Hepatic stellate cell (primary cell): ENCODE measurements at regions not wholly inside any gene's neighbourhood (a gene's known extent, or its start where the extent isn't known, plus 50 kb on each side); places are given as distances from the start of the nearest gene placed in this dataset.
"Not testable (repeated sequence)": the region's sequence is repeated elsewhere in the genome, so short reads cannot be mapped to it uniquely, and the experiment has no call there.

ENCODE experiments used
- DNase-seq: peaks from one replicate; pipeline ENCODE4 v3.0.0; 2011; ENCODE audit warnings: low spot score

DNA sequence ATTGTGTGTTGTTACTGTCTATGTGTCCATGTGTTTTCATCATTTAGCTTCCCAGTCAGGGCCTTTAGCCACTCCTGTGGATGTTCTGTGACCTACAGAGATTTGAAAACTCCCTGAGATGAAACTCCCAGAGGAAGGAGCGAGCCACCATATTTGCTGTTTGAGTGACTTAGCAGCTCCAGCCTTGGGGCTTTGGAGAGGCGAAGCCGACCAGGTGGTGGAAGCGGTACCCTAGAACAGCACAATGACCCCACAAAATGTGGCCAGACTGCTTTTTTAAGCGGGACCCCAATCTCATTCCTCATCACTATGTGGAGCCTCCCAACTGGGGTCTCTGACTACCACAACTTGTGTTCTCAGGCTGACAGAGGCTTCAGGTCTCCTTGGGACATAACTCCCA lies 323.9 kb upstream of the KCND2 start:
- no peak for DNase-seq

GRCh38 chr7:119950390-119951041 lies 322.5 kb upstream of the KCND2 start:
- not testable (repeated sequence) for DNase-seq

DNA sequence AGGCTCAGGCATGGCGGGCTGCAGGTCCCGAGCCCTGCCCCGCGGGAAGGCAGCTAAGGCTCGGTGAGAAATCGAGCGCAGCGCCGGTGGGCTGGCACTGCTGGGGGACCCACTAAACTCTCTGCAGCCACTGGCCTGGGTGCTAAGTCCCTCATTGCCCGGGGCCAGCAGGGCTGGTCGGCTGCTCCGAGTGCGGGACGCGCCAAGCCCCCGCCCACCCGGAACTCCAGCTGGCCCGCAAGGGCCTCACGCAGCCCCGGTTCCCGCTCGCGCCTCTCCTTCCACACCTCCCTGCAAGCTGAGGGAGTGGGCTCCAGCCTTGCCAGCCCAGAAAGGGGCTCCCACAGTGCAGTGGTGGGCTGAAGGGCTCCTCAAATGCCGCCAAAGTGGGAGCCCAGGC lies 321.4 kb upstream of the KCND2 start:
- DNase-seq, result not testable (repeated sequence)

- DNase-seq, result no peak
These were observed 315.6 kb upstream of the KCND2 start for GRCh38 chr7:119957335-119957734.

GRCh38 chr7:119959811-119960210 lies 313.2 kb upstream of the KCND2 start:
- DNase-seq, result peak; percentile 7

- DNase-seq, result no peak
These were observed 309.3 kb upstream of the KCND2 start for GRCh38 chr7:119963654-119964053.

DNA sequence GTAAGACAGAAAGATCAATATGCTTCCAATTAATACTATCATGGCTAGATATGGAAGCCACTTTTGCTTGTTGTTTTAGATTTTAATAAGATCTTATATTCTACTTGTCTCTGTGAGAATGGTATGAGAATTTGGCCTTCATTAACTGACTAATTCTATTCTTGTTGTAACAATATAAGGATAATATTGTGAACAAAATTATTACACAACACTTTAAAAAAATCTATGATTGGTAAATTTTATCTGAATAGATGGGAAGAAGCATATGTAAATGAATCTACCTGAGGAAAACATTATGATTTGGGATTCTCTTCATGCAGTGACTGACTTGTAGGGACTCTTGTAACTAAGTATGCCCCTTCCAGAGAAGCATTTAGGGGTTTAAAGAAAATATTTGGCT lies 308.9 kb upstream of the KCND2 start:
- DNase-seq, result no peak

DNA sequence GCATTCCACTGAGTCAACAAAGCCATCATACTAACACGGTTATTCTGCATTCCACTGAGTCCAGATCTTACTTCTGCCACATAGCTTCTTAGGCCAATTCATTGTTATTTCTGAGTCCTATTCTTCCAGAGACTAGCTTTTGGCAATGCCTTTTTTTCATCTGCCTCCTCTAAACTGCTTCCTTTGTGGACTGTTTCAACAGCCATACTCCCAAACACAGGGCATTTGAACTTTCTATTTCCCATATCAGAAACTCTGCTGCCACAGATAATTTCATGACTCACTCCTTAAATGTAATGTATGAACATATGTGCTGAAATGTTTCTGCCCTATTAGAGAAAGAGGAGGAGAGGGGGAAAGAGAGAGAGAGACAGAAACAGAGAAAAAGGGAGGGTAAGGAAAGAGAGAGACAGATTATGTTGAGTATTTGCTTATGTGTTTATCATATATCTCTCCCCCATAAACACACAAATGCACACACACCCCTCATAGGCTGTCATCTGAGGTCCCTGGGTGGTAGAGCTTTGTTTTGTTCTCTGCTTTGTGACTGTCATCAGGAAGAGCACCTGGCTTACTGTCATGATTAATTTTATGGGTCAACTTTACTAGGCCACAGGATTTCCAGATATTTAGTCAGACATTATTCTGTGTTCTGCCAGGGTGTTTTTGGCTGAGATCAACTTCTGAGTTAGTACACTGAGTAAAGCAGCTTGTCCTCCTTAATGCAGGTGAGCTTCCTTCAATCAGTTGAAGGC lies 308.0 kb upstream of the KCND2 start:
- no peak for DNase-seq

DNA sequence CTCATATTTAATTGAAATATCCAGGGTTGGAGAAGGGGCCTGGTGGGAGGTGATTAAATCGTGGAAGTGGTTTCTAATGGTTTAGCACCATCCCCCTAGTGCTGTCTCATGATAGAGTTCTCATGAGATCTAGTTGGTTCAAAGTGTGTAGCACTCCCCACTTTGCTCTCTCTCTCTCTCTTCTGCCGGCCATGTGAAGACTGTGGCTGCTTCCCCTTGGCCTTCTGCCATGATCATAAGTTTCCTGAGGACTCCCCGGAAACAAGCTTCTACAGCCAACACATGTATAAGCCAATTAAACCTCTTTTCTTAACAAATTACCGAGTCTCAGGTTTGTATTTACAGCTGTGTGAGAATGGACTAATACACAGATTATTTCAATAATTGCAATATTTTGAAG lies 305.8 kb upstream of the KCND2 start:
- DNase-seq, result no peak

GRCh38 chr7:119968411-119968810 lies 304.6 kb upstream of the KCND2 start:
- DNase-seq, result not testable (repeated sequence)

DNA sequence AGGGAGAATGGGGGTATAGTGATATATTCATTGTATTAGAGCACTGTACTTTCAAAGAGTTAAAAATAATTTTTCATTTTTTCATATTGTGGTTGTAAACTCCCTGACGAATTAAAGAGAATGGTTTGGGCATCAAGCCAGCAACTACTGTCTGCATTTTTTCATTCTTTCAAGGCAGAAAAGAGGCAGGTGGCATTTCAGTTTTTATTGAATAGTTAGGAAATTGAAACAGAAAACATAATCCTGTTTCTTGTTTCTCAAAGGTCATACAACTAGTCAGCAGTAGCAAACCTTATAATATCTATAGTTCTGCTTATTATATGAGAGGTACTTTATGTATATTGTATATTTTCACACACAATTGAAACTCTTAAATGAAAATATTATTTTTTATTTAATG lies 303.9 kb upstream of the KCND2 start:
- DNase-seq, result no peak

DNA sequence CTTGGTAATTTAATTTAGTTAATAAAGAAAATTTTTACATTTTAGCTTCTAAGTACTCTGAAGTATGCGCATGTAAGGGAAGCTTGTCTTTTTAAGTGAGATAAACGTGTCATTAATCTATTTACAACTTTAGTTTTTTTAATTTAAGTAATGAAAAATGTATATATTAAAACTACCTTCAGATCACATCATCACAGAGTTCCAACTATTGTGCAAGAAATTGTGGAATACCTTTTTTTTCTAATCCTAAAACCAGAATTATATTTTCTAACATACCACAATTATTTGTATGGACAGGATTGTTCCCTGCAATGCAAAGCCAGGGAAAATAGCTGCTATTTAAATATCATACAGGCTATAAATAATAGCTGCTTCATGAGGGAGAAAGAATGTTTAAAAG lies 303.2 kb upstream of the KCND2 start:
- DNase-seq, result no peak

- DNase-seq, result no peak
These were observed 298.0 kb upstream of the KCND2 start for GRCh38 chr7:119974972-119975371.

GRCh38 chr7:119982884-119983283 lies 290.1 kb upstream of the KCND2 start:
- DNase-seq, result no peak

- no peak for DNase-seq
These were observed 289.5 kb upstream of the KCND2 start for GRCh38 chr7:119983468-119983867.

GRCh38 chr7:119984247-119984646 lies 288.7 kb upstream of the KCND2 start:
- DNase-seq, result no peak

DNA sequence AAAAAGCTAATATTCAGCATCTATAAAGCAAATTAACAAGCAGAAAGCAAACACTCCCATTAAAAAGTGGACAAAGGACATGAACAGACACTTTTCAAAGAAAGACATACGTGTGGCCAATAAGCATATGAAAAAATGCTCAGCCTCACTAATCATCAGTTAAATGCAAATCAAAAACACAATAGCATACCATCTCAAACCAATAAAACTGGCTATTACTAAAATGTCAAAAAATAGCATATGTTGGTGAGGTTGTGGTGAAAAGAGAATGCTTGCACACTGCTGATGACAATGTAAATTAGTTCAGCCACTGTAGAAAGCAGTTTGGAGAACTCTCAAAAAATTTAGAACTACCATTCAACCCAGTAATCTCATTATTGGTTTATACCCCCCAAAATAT lies 284.6 kb upstream of the KCND2 start:
- no peak for DNase-seq

- DNase-seq, result no peak
These were observed 278.0 kb upstream of the KCND2 start for GRCh38 chr7:119994928-119995327.

- no peak for DNase-seq
These were observed 276.3 kb upstream of the KCND2 start for GRCh38 chr7:119996634-119997033.

- DNase-seq, result no peak
These were observed 273.1 kb upstream of the KCND2 start for GRCh38 chr7:119999738-120000475.

DNA sequence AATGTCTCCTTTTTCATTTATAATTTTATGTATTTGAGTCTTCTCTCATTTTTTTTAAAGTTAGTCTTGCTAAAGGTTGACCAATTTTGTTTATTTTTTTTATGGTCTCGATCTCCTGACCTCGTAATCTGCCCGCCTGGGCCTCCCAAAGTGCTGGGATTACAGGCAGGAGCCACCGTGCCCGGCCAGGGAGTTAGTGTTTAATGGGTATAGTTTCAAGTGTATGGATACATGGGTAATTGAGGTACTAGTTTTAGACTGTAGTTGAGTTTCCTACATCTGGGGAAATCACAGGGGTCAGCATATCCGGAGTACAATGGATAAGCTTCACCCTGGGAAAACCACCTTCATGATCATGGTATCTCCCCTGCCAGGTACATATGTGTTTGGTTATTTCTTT lies 267.3 kb upstream of the KCND2 start:
- DNase-seq, result no peak

DNA sequence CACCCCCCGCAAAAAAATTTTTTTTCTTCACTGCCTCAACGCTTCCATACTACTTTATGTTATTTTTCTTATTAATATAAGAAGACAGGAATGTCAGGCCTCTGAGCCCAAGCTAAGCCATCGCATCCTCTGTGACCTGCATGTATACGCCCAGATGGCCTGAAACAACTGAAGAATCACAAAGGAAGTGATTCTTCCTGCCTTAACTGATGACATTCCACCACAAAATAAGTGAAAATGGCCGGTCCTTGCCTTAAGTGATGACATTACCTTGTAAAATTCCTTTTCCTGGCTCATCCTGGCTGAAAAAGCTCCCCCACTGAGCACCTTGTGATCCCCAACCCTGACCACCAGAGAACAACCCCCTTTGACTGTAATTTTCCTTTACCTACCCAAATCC lies 258.7 kb upstream of the KCND2 start:
- not testable (repeated sequence) for DNase-seq

DNA sequence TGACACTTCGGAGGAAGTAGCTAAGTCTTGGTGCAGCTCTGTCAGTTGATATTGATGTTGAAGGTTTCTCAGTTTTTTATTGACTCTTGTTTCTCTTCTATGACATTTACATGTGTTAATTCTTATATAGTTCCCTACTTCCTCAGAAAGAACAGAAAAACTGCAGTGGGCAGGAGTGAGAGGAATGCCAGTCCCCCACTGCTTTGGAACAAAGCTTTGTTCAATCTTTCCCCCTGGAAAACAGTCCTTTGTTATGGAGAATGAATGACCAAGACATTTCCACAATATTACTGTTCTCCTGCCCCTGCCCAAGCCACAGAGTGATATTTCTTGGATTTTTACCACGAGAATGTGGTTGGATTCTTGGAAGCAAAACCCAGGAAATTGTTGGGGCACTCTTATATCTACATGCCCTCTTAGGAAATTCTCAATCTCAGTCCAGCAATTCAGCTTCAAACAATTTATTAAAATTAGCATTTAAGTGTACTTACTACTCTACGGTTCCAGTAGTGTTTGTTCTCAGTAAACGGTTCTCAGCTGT lies 258.0 kb upstream of the KCND2 start:
- no peak for DNase-seq
